Activated naive CD4-positive, alpha-beta T cell treated with anti-CD3 and anti-CD28 coated beads for 36 hours (primary cell): ENCODE measurements at regions not wholly inside any gene's neighbourhood (a gene's known extent, or its start where the extent isn't known, plus 50 kb on each side); places are given as distances from the start of the nearest gene placed in this dataset.

Experiments used
- CTCF ChIA-PET: fragments of 350-600 bp; sonication (Branson Sonifier 250); formaldehyde crosslinking; loops from one replicate; lab custom pipeline; 2021; ENCODE audit warnings: antibody characterized with exemption; lab: Charles Lee
- DNase-seq: peaks from one replicate; pipeline ENCODE4 v3.0.0-alpha.2; 2020
- H3K27ac Mint-ChIP-seq: one replicate; pipeline ENCODE4 v1.8.0; 2021; ENCODE audit warnings: mild to moderate bottlenecking, mixed read lengths
- H3K27me3 Mint-ChIP-seq: one replicate; pipeline ENCODE4 v1.8.0; 2021; ENCODE audit warnings: low read depth, mixed read lengths
- H3K36me3 Mint-ChIP-seq: one replicate; pipeline ENCODE4 v1.8.0; 2021; ENCODE audit warnings: low read depth, mixed read lengths
- H3K4me1 Mint-ChIP-seq: one replicate; pipeline ENCODE4 v1.8.0; 2021; ENCODE audit warnings: low read depth, mixed read lengths
- H3K4me3 Mint-ChIP-seq: one replicate; pipeline ENCODE4 v1.8.0; 2021; ENCODE audit warnings: mild to moderate bottlenecking, moderate library complexity, mixed read lengths
- H3K9me3 Mint-ChIP-seq: one replicate; pipeline ENCODE4 v1.8.0; 2021; ENCODE audit warnings: mixed read lengths
- intact Hi-C: fragments of 100-400 bp; cut with micrococcal nuclease; formaldehyde crosslinking; loops from one replicate; pipeline ENCODE4 v1.15.1; 2023

DNA sequence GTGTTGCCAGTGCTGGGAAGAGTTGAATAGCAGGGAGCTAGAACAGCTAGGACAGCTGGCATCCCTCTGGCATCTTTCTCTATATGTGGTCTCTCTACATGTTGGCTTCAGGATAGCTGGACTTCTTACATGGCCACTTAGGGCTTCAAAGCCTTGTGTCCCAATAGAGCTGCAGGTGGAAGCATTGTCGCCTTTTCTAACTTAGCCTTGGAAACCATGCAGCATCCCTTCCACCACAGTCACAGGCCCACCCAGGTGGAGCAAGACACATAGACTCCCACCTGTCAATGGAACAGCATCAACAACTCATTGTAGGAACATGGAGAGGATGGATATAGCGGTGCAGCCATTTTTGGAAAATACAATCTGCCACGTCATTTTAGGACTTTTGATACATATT, 149.0 kb downstream of the AASDH start:
- Mint-ChIP-seq H3K27me3 (peaks cover 4% of the 10 kb centered on the region), H3K4me1 (no peaks in the 10 kb centered on the region), H3K4me3 (no peak overlapping the region), H3K27ac (no peak overlapping the region), H3K9me3 (no peaks in the 10 kb centered on the region), H3K36me3 (no peaks in the 10 kb centered on the region)
- CTCF ChIA-PET = interaction anchor here (0.6 kb wide), 1 partner anchor 10 kb away, joined by 3 read pairs; no protein-coding TSS in a partner anchor
- no peak for DNase-seq
- intact Hi-C loops = no loop called here

DNA sequence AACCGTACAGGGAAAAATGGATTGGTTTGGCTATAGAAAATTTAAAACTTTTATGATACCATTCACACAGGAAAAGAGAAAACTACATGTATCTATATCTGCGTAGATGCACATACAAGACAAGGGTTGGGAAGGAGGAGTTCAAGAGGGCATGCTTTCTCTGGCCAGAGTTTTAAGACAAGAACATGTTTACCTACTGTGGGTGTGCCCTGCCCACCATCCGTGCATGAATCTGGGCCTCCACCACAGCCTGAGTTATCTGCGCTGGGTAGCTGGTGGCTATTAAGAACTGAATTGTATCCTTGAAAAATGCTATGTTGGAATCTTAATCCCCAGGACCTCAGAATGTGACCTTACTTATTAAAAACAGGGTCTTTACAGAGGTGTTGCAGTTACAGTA, 151.6 kb downstream of the AASDH start:
- no peak overlapping the region for H3K4me3 Mint-ChIP-seq
- no peak for DNase-seq
- H3K27ac Mint-ChIP-seq = no peak overlapping the region
- peaks cover 2% of the 10 kb centered on the region for H3K27me3 Mint-ChIP-seq
- H3K36me3 Mint-ChIP-seq = no peaks in the 10 kb centered on the region
- CTCF ChIA-PET = no interaction called here
- intact Hi-C loops = no loop called here
- H3K4me1 Mint-ChIP-seq = no peaks in the 10 kb centered on the region
- H3K9me3 Mint-ChIP-seq = no peaks in the 10 kb centered on the region

DNA sequence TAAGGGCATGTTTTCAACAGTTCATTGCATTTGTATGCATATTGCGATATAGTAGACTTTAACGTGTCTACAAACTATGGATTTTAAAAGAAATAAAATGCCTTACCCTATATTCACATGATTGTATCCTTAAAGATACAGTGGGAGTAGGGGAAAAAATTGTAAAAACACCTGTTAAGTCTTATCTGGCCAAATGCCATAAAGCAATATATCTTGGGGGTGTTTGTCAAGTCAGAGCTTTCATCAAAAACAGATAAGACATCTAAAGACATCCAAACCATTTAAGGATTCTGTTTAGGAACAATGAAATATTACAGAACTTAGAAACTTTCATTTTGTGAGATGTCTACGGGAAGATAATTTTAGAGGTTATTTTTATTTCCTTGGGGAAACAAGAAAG, 152.3 kb downstream of the AASDH start:
- intact Hi-C loops = no loop called here
- Mint-ChIP-seq H3K4me3 (no peak overlapping the region), H3K27me3 (peaks cover 2% of the 10 kb centered on the region), H3K9me3 (no peaks in the 10 kb centered on the region), H3K27ac (no peak overlapping the region), H3K36me3 (no peaks in the 10 kb centered on the region), H3K4me1 (no peaks in the 10 kb centered on the region)
- CTCF ChIA-PET = no interaction called here
- no peak for DNase-seq

DNA sequence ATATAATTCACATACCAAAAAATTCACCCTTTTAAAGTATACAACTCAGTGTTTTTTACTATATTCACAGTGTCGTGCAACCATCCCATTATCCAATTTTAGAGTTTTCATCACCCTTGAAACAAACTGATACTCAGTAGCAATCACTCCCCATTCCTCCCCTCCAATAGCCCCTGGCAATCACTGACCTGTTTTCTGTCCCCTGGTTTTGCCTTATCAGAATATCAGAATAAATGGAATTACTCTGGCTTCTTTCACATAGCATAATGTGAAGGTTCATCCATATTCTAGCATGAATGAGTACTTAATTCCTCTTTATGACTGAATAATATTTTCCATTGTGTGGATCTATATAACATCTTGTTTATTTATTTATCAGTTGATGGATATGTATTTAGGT, 153.2 kb downstream of the AASDH start:
- Mint-ChIP-seq H3K4me3 (no peak overlapping the region), H3K4me1 (peaks cover 3% of the 10 kb centered on the region), H3K27me3 (peaks cover 2% of the 10 kb centered on the region), H3K9me3 (no peaks in the 10 kb centered on the region), H3K27ac (no peak overlapping the region), H3K36me3 (no peaks in the 10 kb centered on the region)
- no peak for DNase-seq
- intact Hi-C loops = no loop called here
- CTCF ChIA-PET = no interaction called here

DNA sequence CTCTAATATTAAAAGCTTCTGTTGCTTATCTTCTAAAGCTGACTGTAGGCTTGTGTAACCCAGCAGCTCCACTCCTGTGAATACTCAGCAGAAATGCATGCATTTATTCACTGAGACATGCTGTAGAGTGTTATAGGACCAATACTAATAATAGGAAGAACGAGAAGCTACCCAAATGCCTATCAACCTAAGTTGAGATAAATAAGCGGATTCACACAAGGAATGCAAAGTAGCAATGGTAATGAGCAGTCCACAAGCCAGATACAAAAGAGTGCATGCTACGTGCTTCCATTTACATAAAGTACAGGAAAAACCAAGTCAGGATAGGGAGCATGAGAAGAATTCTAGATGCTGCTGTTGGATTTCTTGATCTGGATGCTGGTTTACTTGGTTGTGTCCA, 155.9 kb downstream of the AASDH start:
- no peak for DNase-seq
- CTCF ChIA-PET = no interaction called here
- intact Hi-C loops = no loop called here
- H3K4me3 Mint-ChIP-seq = no peak overlapping the region
- no peaks in the 10 kb centered on the region for H3K9me3 Mint-ChIP-seq
- H3K36me3 Mint-ChIP-seq = no peaks in the 10 kb centered on the region
- H3K4me1 Mint-ChIP-seq = peaks cover 3% of the 10 kb centered on the region
- H3K27ac Mint-ChIP-seq = no peak overlapping the region
- peaks cover 2% of the 10 kb centered on the region for H3K27me3 Mint-ChIP-seq

DNA sequence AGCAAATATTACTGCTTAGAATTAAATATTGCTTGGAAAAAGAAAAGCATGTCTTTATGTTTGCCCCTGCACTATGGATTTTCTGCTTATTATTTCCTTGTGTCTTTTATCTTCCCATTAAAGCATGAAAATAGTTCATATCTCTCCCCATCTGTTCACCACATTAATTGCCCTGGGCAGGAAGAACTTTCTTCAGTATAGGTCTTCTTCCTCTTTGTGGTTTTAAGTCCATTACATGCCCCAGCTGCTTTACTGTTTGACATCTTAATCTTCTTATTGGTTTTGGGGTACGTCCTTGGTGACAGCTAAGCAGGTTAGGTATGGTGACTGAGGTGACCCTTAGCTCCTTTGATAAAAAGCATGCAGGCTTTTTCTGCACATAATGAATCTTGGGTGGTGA, 157.3 kb downstream of the AASDH start:
- CTCF ChIA-PET = interaction anchor here (0.6 kb wide), 1 partner anchor 219 kb away, joined by 3 read pairs; no protein-coding TSS in a partner anchor
- H3K27me3 Mint-ChIP-seq = peaks cover 2% of the 10 kb centered on the region
- no peaks in the 10 kb centered on the region for H3K36me3 Mint-ChIP-seq
- no peak for DNase-seq
- intact Hi-C loops = no loop called here
- H3K9me3 Mint-ChIP-seq = no peaks in the 10 kb centered on the region
- no peak overlapping the region for H3K4me3 Mint-ChIP-seq
- no peak overlapping the region for H3K27ac Mint-ChIP-seq
- peaks cover 3% of the 10 kb centered on the region for H3K4me1 Mint-ChIP-seq

DNA sequence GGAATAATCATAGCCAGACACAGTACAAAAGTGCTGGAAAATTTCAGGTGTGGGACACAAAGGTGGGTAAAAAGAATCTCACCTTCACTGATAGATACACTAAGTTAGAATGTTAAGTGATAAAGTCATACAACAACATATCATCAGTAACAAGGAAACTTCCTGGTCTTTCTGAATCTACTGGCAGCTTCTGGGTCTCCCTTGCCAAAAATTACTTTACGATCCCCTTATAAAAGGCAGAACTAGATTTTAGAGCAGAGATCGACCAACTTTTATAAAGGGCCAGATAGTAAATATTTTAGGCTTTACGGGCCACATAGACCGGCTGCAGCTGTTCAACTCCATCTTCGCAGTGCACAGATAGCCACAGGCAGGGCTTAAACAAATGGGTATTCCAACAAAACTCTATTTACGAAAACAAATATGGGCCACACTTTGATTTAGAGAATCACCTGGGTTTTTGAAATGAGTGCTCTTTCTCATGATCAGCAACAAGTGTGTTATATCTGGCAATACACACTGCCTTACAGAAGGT, 159.9 kb downstream of the AASDH start:
- Mint-ChIP-seq H3K27me3 (no peaks in the 10 kb centered on the region), H3K4me3 (no peak overlapping the region), H3K9me3 (no peaks in the 10 kb centered on the region), H3K4me1 (peaks cover 3% of the 10 kb centered on the region), H3K27ac (no peak overlapping the region), H3K36me3 (no peaks in the 10 kb centered on the region)
- intact Hi-C loops = no loop called here
- CTCF ChIA-PET = no interaction called here
- DNase-seq = no peak

DNA sequence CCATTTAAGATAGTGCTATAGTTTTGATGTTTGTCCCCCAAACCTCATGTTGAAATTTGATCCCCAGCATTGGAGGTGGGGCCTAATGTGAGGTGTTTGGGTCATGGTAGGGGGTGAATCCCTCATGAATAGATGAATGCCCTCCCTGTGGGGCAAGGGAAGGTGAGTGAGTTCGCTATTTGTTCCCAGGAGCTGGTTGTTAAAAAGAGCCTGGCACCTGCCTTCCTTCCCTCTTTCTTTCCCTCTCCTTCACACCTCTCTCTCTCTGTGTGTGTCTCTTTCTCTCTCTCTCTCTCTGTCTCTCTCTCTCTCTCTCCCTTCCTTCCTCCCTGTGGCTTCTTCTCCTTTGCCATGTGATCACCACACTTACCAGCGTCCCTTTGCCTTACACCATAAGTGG, 160.7 kb downstream of the AASDH start:
- Mint-ChIP-seq H3K4me3 (no peak overlapping the region), H3K36me3 (no peaks in the 10 kb centered on the region), H3K27ac (no peak overlapping the region), H3K9me3 (no peaks in the 10 kb centered on the region), H3K27me3 (no peaks in the 10 kb centered on the region), H3K4me1 (peaks cover 3% of the 10 kb centered on the region)
- intact Hi-C loops = no loop called here
- CTCF ChIA-PET = no interaction called here
- DNase-seq = no peak

DNA sequence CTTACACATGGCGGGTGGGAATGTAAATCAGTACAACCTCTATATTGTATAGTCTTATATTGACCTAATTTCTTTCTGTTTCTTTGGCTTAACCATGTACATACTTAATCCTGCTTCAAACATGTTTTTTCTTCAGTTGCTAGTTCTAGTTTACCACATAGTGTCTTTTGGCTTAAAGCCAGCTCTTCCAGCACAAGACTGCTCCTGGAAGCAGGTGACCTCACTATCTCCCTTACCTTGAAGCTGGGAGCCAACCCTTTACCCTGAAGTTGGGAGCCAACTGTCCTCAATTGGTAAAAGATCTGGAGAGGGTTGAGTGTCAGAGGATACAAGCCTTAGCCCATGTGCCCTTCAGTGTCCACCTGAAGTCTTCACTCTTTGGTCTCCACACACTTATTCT, 162.7 kb downstream of the AASDH start:
- no peak for DNase-seq
- Mint-ChIP-seq H3K27me3 (peaks cover 7% of the 10 kb centered on the region), H3K27ac (no peak overlapping the region), H3K9me3 (no peaks in the 10 kb centered on the region), H3K4me1 (no peaks in the 10 kb centered on the region), H3K4me3 (no peak overlapping the region), H3K36me3 (no peaks in the 10 kb centered on the region)
- intact Hi-C loops = no loop called here
- CTCF ChIA-PET = no interaction called here

DNA sequence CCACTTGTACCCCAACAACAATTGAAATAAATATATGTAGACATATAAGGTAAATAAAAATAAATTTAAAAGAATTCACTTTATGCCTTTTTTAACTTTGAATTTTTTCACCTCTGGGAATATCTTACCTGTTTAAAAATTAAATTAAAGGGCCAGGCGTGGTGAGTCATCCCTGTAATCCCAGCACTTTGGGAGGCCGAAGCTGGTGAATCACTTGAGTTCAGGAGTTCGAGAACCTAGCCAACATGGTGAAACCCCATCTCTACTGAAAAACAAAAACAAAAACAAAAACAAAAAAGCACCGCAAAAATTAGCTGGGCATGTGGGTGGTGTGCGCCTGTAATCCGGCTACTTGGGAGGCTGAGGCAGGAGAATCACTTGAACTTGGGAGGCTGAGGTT, 164.8 kb downstream of the AASDH start:
- intact Hi-C loops = no loop called here
- CTCF ChIA-PET = no interaction called here
- Mint-ChIP-seq H3K4me1 (no peaks in the 10 kb centered on the region), H3K27me3 (peaks cover 7% of the 10 kb centered on the region), H3K36me3 (no peaks in the 10 kb centered on the region), H3K9me3 (no peaks in the 10 kb centered on the region), H3K4me3 (no peak overlapping the region), H3K27ac (no peak overlapping the region)
- no peak for DNase-seq

DNA sequence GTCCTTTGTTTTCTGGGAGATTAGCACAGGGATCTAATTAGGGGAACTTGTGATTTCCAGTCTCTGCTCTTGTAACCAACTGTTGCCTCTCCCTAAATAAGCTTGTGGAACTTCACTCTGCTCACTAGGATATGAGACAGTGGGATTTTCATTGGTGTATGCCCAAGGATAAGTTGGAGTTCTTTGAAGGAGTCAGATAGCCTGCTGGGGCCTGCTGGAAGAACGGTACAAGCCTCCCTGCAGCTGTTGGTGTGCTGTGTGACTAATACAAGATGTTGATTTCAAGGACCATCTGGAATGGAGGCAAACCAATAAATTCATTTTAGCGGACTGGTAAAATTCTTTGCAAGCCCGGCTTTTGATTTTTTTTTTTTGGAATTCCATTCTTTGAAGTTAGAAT, 167.0 kb downstream of the AASDH start:
- intact Hi-C loops = no loop called here
- no peak for DNase-seq
- Mint-ChIP-seq H3K27ac (no peak overlapping the region), H3K27me3 (peaks cover 7% of the 10 kb centered on the region), H3K36me3 (no peaks in the 10 kb centered on the region), H3K4me3 (no peak overlapping the region), H3K9me3 (no peaks in the 10 kb centered on the region), H3K4me1 (no peaks in the 10 kb centered on the region)
- CTCF ChIA-PET = interaction anchor here (0.6 kb wide), 1 partner anchor 24 kb away, joined by 4 read pairs; no protein-coding TSS in a partner anchor

DNA sequence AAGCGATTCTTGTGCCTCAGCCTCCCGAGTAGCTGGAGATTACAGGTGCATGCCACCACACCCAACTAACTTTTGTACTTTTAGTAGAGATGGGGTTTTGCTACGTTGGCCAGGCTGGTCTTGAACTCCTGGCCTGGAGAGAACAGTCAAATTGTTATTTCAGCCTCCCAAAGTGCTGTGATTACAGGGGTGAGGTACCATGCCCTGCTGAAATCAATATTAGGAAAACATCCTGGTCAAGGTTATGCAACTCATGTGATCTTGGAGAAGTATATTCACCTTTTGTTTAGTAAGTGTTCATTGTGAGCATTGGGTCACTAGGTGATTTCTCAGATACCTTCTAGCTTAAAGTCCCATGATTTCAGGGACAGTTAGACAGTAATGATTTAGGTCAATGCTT, 167.8 kb downstream of the AASDH start:
- no peak overlapping the region for H3K27ac Mint-ChIP-seq
- intact Hi-C loops = no loop called here
- no peaks in the 10 kb centered on the region for H3K9me3 Mint-ChIP-seq
- no peak overlapping the region for H3K4me3 Mint-ChIP-seq
- no peaks in the 10 kb centered on the region for H3K4me1 Mint-ChIP-seq
- DNase-seq = no peak
- H3K36me3 Mint-ChIP-seq = no peaks in the 10 kb centered on the region
- CTCF ChIA-PET = no interaction called here
- peaks cover 7% of the 10 kb centered on the region for H3K27me3 Mint-ChIP-seq

DNA sequence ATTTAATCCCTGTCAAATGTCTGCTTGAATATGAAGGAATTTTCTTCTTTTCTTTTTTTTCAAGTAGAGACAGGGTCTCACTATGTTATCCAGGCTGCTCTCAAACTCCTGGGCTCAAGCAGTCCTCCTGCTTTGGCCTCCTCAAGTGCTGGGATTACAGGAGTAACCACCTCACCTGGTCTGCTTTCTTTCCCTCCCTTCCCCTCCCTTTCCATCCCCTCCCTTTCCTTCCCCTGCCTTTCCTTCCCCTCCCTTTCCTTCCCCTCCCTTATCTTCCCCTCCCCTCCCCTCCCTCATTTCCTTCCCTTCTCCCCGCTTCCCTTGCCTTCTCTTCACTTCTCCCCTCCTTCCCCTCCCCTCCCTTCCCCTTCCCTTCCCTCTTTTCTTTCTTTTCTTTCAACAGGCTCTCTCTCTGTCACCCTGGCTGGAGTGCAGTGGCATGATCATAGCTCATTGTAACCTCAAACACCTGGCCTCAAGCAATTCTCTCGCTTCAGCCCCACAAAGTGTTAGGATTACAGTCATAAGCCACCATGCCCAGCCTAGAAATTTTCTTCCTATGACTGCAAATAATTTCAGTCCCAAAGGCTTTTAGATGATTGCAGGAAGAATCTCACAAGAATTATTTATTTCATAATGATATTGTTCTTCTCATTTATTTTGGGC, 168.9 kb downstream of the AASDH start:
- H3K27me3 Mint-ChIP-seq = peaks cover 7% of the 10 kb centered on the region
- CTCF ChIA-PET = no interaction called here
- no peaks in the 10 kb centered on the region for H3K36me3 Mint-ChIP-seq
- H3K4me1 Mint-ChIP-seq = no peaks in the 10 kb centered on the region
- no peak overlapping the region for H3K27ac Mint-ChIP-seq
- intact Hi-C loops = no loop called here
- no peaks in the 10 kb centered on the region for H3K9me3 Mint-ChIP-seq
- DNase-seq = no peak
- H3K4me3 Mint-ChIP-seq = no peak overlapping the region
